Adrenal gland (tissue), 9 donors: ENCODE measurements at regions not wholly inside any gene's neighbourhood (a gene's known extent, or its start where the extent isn't known, plus 50 kb on each side); places are given as distances from the start of the nearest gene placed in this dataset.

Source experiments
- DNase-seq, 7 donors: peaks; one replicate each; pipeline ENCODE4 v3.0.0-alpha.2; 2019 to 2020
- H3K27ac ChIP-seq, 5 donors: fragments of 200-600 bp; sonication (generic) in 4 of 5; 1 replicate in 3 of 5; 2 replicates in 2 of 5; pipeline versions ENCODE4 v1.5.1 to v1.8.0; 2016 to 2020; ENCODE audit warnings: mild to moderate bottlenecking in 1 of 5
- H3K27me3 ChIP-seq: fragments of 200-600 bp; 2 replicates; pipeline ENCODE4 v1.8.0; 2021
- H3K36me3 ChIP-seq, 2 donors: fragments of 200-600 bp; replicated peaks in 1 of 2; 1 replicate in 1 of 2; 2 replicates in 1 of 2; pipeline versions ENCODE4 v1.5.1 to v1.8.0; 2018 to 2022
- H3K4me1 ChIP-seq, 2 donors: fragments of 200-600 bp; replicated peaks in 1 of 2; 1 replicate in 1 of 2; 2 replicates in 1 of 2; pipeline versions ENCODE4 v1.5.1 to v1.8.0; 2018 to 2021
- H3K4me3 ChIP-seq, 4 donors: fragments of 200-600 bp; sonication (generic) in 3 of 4; one replicate each; pipeline ENCODE4 v1.5.1; 2016 to 2018
- H3K9me3 ChIP-seq, 3 donors: fragments of 200-600 bp; sonication (generic) in 1 of 3; replicated peaks in 1 of 3; 1 replicate in 2 of 3; 2 replicates in 1 of 3; pipeline versions ENCODE4 v1.5.1 to v1.8.0; 2016 to 2021
- POLR2A ChIP-seq, 2 donors: fragments of 450-650 bp; IDR thresholded peaks; one replicate each; pipeline ENCODE4 v1.6.1; 2017; ENCODE audit warnings: antibody characterized with exemption in 2 of 2, mild to moderate bottlenecking in 2 of 2, moderate library complexity in 1 of 2
- WGBS, 4 donors: extraction: QIAGEN DNeasy Blood & Tissue Kit in 2 of 4; methylation state at CpG; one replicate each; pipeline versions ENCODE4 v1.1.5 to v1.1.7; 2013 to 2017; 5-methylcytosine and 5-hydroxymethylcytosine counted together
- intact Hi-C, 2 donors: fragments of 100-400 bp; cut with DNase I; formaldehyde crosslinking; loops; one replicate each; pipeline versions ENCODE4 v1.14.1 to v1.15.0; 2022 to 2023
- TF ChIP-seq, protein P1 (sequence below), 6 experiments: fragments of 450-650 bp in 4 of 6; fragments of 200-600 bp in 2 of 6; sonication (generic) in 1 of 6; IDR thresholded peaks; 1 replicate in 5 of 6; 2 replicates in 1 of 6; pipeline versions ENCODE4 v1.5.1 to v1.8.0; 2016 to 2021; ENCODE audit warnings: antibody characterized with exemption in 6 of 6, mild to moderate bottlenecking in 2 of 6, moderate library complexity in 1 of 6
- donor health status: healthy with polysubstance abuse.
- donor health status: Bipolar disorder and iron deficiency.
- donor health status: DM: yes; HTN: yes; CAD: no.
- donor health status: DM: no; HTN: no; CAD: no.
- donor health status: DM: no; HTN: no; CAD: no.

DNA sequence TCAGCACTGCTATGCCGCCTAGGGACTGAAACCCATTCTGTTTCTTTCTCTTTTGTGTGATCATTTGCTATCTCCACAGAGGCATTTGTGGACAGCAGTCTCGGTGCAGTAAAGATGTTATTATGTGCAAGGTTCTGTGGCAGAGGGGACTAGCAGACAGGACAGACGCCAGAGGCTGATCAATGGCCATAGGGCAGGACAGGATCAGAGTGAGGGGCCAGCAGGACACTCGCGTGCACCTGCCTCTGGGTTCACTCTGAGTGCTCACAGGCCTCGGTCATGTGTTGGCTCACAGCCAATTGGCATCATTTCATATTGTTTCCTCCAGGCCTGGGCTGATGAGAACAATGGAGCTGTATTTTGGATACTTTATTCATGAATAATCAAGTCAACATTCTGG, 212.6 kb downstream of the TGFB2 start:
- Histone ChIP-seq H3K4me1 (no peaks in the 10 kb centered on the region), H3K27ac (no peak overlapping the region), H3K27me3 (no peaks in the 10 kb centered on the region), H3K9me3 (no peaks in the 10 kb centered on the region), H3K36me3 (no peaks in the 10 kb centered on the region), H3K4me3 (no peak overlapping the region)
- no peak for TF ChIP-seq POLR2A (IDR thresholded peaks at IDR 0.05)
- TF ChIP-seq, protein P1, sequence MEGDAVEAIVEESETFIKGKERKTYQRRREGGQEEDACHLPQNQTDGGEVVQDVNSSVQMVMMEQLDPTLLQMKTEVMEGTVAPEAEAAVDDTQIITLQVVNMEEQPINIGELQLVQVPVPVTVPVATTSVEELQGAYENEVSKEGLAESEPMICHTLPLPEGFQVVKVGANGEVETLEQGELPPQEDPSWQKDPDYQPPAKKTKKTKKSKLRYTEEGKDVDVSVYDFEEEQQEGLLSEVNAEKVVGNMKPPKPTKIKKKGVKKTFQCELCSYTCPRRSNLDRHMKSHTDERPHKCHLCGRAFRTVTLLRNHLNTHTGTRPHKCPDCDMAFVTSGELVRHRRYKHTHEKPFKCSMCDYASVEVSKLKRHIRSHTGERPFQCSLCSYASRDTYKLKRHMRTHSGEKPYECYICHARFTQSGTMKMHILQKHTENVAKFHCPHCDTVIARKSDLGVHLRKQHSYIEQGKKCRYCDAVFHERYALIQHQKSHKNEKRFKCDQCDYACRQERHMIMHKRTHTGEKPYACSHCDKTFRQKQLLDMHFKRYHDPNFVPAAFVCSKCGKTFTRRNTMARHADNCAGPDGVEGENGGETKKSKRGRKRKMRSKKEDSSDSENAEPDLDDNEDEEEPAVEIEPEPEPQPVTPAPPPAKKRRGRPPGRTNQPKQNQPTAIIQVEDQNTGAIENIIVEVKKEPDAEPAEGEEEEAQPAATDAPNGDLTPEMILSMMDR (IDR thresholded peaks at IDR 0.05): no peak
- DNase-seq: peak in 5 of 7 donors; percentile 8 to 57 (median 18)
- 40 to 51% (median 46%) methylated on average over 6 of the region's 6 CpGs for WGBS, 4 donors
- intact Hi-C loops: no loop called here

GRCh38 chr1:218558271-218558810, 213.2 kb downstream of the TGFB2 start:
- Histone ChIP-seq H3K4me1 (no peaks in the 10 kb centered on the region), H3K27me3 (no peaks in the 10 kb centered on the region), H3K27ac (no peak overlapping the region), H3K36me3 (no peaks in the 10 kb centered on the region), H3K9me3 (no peaks in the 10 kb centered on the region), H3K4me3 (no peak overlapping the region)
- intact Hi-C loops: no loop called here
- TF ChIP-seq POLR2A (IDR thresholded peaks at IDR 0.05): no peak
- DNase-seq: no peak
- 80 to 89% (median 84%) methylated on average over 3 of the region's 3 CpGs for WGBS, 4 donors

DNA sequence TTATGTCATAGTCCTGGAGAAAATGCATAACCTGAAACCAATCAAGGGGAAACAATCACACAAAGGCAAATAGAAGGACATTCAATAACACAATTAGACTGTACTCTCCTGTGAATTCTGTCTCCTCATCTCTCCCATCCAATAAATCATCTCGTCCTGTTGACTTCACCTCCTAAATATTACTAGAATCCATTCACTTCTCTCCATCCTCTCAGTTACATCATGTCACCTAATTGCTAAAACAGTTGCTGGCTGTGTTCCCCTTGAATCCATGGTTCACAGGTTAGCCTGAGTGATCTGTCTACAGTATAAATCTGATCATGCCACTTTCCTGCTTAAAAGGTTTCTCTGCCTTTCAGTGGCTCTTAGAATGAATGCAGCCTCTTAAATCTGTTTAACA, 220.2 kb downstream of the TGFB2 start:
- no peak for DNase-seq

DNA sequence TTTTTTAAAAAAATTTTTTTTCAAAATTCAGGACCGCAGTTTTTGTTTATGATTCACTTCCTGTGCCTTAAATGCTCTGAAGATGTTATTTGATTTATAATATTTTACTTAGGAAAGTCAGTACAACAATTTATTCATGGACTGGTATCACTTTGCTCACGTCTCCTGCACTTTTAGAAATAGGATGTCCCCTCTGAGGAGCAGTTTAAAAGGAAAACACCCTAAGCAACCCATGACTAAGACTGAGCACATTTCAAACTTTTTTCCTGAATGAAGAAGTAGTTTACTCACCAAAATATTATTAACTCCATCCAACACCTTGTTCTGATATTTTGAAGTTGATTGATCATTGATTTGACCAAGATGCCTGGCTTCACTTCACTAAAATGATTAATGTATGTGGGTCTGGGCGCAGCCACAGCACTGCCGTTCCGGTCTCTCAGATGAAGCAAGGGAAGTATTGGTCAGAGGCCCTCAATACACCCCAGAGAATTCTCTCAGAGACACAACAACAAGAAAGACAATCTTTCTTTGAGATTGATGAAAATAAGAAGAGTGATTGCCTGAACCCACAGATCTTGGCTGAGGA, 223.9 kb downstream of the TGFB2 start:
- WGBS, 4 donors: 68 to 72% (median 70%) methylated on average over 5 of the region's 5 CpGs
- DNase-seq: no peak
- TF ChIP-seq, protein P1 (IDR thresholded peaks at IDR 0.05): no peak
- TF ChIP-seq POLR2A (IDR thresholded peaks at IDR 0.05): no peak
- intact Hi-C loops: no loop called here
- Histone ChIP-seq H3K4me1 (no peaks in the 10 kb centered on the region), H3K36me3 (no peaks in the 10 kb centered on the region), H3K27ac (no peak overlapping the region), H3K9me3 (no peaks in the 10 kb centered on the region), H3K4me3 (no peak overlapping the region), H3K27me3 (no peaks in the 10 kb centered on the region)

More for the DNA sequence above, 220.2 kb downstream of the TGFB2 start:
- Histone ChIP-seq H3K36me3 (no peaks in the 10 kb centered on the region), H3K4me1 (no peaks in the 10 kb centered on the region), H3K27me3 (no peaks in the 10 kb centered on the region), H3K27ac (no peak overlapping the region), H3K4me3 (no peak overlapping the region), H3K9me3 (no peaks in the 10 kb centered on the region)
- intact Hi-C loops: no loop called here
- WGBS, 4 donors: 67 to 83% (median 71%) methylated on average over 1 of the region's 1 CpG
- no peak for TF ChIP-seq POLR2A (IDR thresholded peaks at IDR 0.05)
- TF ChIP-seq, protein P1 (IDR thresholded peaks at IDR 0.05): no peak

- no peak overlapping the region for H3K27ac ChIP-seq
- H3K9me3 ChIP-seq: no peaks in the 10 kb centered on the region
- 83 to 93% (median 87%) methylated on average over 2 of the region's 2 CpGs for WGBS, 4 donors
- H3K4me1 ChIP-seq: no peaks in the 10 kb centered on the region
- no peak for DNase-seq
- TF ChIP-seq, protein P1 (IDR thresholded peaks at IDR 0.05): no peak
- no peak for TF ChIP-seq POLR2A (IDR thresholded peaks at IDR 0.05)
- no peaks in the 10 kb centered on the region for H3K27me3 ChIP-seq
- no peaks in the 10 kb centered on the region for H3K36me3 ChIP-seq
- intact Hi-C loops: no loop called here
- H3K4me3 ChIP-seq: no peak overlapping the region
These were observed 225.3 kb downstream of the TGFB2 start for GRCh38 chr1:218570456-218570855.
